HFFc6 (cell line): ENCODE measurements at regions not wholly inside any gene's neighbourhood (a gene's known extent, or its start where the extent isn't known, plus 50 kb on each side); places are given as distances from the start of the nearest gene placed in this dataset.

Source experiments
- DNase-seq: peaks from one replicate; pipeline ENCODE4 v3.0.0-alpha.2; 2018
- H3K27ac Mint-ChIP-seq: 2 replicates; pipeline ENCODE4 v1.8.0; 2020; ENCODE audit warnings: mild to moderate bottlenecking, mixed read lengths
- H3K27me3 Mint-ChIP-seq: 2 replicates; pipeline ENCODE4 v1.8.0; 2021; ENCODE audit warnings: mild to moderate bottlenecking, moderate library complexity, mixed read lengths; ENCODE audit not compliant: insufficient read depth
- H3K36me3 Mint-ChIP-seq: 2 replicates; pipeline ENCODE4 v1.8.0; 2021; ENCODE audit warnings: low read depth, mixed read lengths
- H3K4me1 Mint-ChIP-seq: 2 replicates; pipeline ENCODE4 v1.8.0; 2020; ENCODE audit warnings: low read depth, mixed read lengths
- H3K4me3 Mint-ChIP-seq: 2 replicates; pipeline ENCODE4 v1.8.0; 2020; ENCODE audit warnings: mild to moderate bottlenecking, moderate library complexity, mixed read lengths
- H3K9me3 Mint-ChIP-seq: 2 replicates; pipeline ENCODE4 v1.8.0; 2020; ENCODE audit warnings: mild to moderate bottlenecking, mixed read lengths
- TF ChIP-seq, protein P1 (sequence below): fragments of 200-600 bp; sonication (generic); IDR thresholded peaks from 2 replicates; pipeline ENCODE4 v1.5.0; 2021; ENCODE audit warnings: antibody characterized with exemption, mild to moderate bottlenecking

DNA sequence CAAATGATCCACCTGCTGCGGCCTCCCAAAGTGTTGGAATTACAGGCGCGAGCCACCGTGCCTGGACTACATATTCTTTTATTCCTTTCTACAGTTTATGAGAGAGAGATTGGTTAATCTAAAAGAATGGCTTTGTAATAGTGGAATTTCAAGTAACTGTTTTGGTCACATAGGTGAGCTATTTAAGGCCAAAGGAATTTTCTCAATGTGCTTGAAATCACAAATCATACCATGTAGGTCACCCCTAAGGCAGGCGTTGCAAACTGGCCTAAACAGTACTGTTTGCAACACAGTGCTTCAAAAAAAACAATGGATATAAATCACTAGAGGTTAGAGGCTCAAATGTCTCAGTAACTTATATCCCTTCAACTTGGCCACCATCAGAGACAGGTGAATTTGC, 103.7 kb upstream of the PTPRR start:
- no peaks in the 10 kb centered on the region for H3K4me1 Mint-ChIP-seq
- no peaks in the 10 kb centered on the region for H3K27me3 Mint-ChIP-seq
- no peak overlapping the region for H3K27ac Mint-ChIP-seq
- H3K4me3 Mint-ChIP-seq, result no peak overlapping the region
- no peak for DNase-seq
- H3K36me3 Mint-ChIP-seq, result no peaks in the 10 kb centered on the region
- peaks cover 45% of the 10 kb centered on the region for H3K9me3 Mint-ChIP-seq
- TF ChIP-seq, protein P1, sequence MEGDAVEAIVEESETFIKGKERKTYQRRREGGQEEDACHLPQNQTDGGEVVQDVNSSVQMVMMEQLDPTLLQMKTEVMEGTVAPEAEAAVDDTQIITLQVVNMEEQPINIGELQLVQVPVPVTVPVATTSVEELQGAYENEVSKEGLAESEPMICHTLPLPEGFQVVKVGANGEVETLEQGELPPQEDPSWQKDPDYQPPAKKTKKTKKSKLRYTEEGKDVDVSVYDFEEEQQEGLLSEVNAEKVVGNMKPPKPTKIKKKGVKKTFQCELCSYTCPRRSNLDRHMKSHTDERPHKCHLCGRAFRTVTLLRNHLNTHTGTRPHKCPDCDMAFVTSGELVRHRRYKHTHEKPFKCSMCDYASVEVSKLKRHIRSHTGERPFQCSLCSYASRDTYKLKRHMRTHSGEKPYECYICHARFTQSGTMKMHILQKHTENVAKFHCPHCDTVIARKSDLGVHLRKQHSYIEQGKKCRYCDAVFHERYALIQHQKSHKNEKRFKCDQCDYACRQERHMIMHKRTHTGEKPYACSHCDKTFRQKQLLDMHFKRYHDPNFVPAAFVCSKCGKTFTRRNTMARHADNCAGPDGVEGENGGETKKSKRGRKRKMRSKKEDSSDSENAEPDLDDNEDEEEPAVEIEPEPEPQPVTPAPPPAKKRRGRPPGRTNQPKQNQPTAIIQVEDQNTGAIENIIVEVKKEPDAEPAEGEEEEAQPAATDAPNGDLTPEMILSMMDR, result no peak

DNA sequence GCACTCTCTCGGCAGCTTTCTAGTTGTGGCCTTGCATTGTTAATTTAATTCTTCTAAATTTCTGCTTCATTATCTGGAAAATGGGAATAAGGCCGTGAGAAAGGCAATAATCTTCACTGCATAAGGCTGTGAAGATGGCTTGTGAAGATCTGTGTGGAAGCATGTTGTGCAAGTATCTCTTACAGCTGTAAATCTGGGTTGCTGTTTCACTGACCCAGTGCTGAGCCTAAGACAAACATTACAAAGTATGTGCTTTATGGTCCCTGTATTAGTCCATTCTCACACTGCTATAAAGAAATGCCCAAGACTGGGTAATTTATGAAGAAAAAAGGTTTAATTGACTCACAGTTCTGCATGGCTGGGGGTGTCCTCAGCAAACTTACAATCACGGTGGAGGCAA, 101.0 kb upstream of the PTPRR start:
- TF ChIP-seq, protein P1, result no peak
- H3K4me1 Mint-ChIP-seq, result no peaks in the 10 kb centered on the region
- no peaks in the 10 kb centered on the region for H3K27me3 Mint-ChIP-seq
- DNase-seq, result no peak
- no peaks in the 10 kb centered on the region for H3K36me3 Mint-ChIP-seq
- no peak overlapping the region for H3K4me3 Mint-ChIP-seq
- no peak overlapping the region for H3K27ac Mint-ChIP-seq
- H3K9me3 Mint-ChIP-seq, result peaks cover 40% of the 10 kb centered on the region

GRCh38 chr12:71019282-71019831, 98.8 kb upstream of the PTPRR start:
- DNase-seq, result no peak
- Mint-ChIP-seq H3K36me3 (no peaks in the 10 kb centered on the region), H3K9me3 (peaks cover 59% of the 10 kb centered on the region), H3K27me3 (no peaks in the 10 kb centered on the region), H3K4me1 (no peaks in the 10 kb centered on the region), H3K27ac (no peak overlapping the region), H3K4me3 (no peak overlapping the region)
- TF ChIP-seq, protein P1, result no peak

DNA sequence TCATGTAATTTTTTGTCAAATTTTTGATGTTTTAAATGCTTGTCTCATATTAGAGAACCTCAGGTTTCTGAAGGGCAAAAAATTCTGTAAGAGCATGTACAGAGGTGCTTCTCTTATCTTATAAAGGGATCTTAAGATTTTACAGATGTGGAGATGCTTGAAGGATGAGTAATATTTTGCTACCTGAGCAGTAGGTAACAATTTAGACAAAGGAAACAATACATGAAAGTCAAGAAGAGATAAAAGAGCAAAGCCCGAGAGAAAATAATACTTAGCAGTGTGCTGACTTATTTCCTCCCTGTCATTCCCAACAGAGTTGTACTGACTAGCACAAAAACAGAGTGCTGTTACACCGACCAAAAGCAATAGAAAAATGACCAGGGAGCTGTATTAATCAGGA, 98.1 kb upstream of the PTPRR start:
- no peak overlapping the region for H3K27ac Mint-ChIP-seq
- H3K4me1 Mint-ChIP-seq, result no peaks in the 10 kb centered on the region
- H3K9me3 Mint-ChIP-seq, result peaks cover 56% of the 10 kb centered on the region
- no peaks in the 10 kb centered on the region for H3K36me3 Mint-ChIP-seq
- H3K27me3 Mint-ChIP-seq, result no peaks in the 10 kb centered on the region
- H3K4me3 Mint-ChIP-seq, result no peak overlapping the region
- no peak for DNase-seq
- TF ChIP-seq, protein P1, result no peak

DNA sequence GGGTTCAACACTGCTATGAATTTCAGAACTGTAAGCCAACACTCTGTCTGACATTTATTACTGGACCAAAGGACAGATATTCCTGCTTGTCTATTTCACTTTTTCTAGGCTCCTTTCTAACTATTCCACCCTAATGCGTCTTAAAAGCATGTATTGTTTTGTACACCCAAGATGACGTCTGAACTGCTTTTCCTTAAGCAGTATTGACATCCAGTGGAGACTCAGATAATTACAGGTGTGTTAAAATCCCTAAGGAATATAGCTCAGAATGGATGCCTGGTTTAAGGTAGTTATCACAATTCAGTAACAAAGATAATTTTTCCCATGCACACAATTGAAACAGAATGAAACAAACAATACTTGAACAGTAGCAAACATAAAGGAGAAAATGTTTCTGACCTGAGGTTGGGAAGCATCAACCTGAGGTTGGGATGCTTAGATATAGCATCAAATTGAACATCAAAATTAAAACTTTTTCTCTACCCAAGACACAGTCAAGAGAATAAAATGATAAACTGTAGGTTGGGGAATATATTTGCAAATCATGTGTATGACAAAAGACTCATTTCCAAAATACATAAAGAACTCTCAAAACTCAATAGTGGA, 93.7 kb upstream of the PTPRR start:
- no peaks in the 10 kb centered on the region for H3K36me3 Mint-ChIP-seq
- no peak overlapping the region for H3K27ac Mint-ChIP-seq
- H3K4me3 Mint-ChIP-seq, result no peak overlapping the region
- TF ChIP-seq, protein P1, result no peak
- DNase-seq, result no peak
- no peaks in the 10 kb centered on the region for H3K27me3 Mint-ChIP-seq
- no peaks in the 10 kb centered on the region for H3K4me1 Mint-ChIP-seq
- peaks cover 44% of the 10 kb centered on the region for H3K9me3 Mint-ChIP-seq
